GM12872 (cell line): ENCODE measurements at regions not wholly inside any gene's neighbourhood (a gene's known extent, or its start where the extent isn't known, plus 50 kb on each side); places are given as distances from the start of the nearest gene placed in this dataset.

Experiments
- CTCF ChIP-seq: IDR thresholded peaks from 3 replicates; pipeline ENCODE4 v1.5.1; 2011; ENCODE audit warnings: low read depth, mild to moderate bottlenecking, low read length, moderate library complexity; ENCODE audit not compliant: insufficient read depth

- TF ChIP-seq CTCF = no peak
Measured at GRCh38 chr2:235366807-235367206, 127.0 kb upstream of the AGAP1 start.

GRCh38 chr2:235371018-235371417 is 122.8 kb upstream of the AGAP1 start:
- TF ChIP-seq CTCF = no peak

DNA sequence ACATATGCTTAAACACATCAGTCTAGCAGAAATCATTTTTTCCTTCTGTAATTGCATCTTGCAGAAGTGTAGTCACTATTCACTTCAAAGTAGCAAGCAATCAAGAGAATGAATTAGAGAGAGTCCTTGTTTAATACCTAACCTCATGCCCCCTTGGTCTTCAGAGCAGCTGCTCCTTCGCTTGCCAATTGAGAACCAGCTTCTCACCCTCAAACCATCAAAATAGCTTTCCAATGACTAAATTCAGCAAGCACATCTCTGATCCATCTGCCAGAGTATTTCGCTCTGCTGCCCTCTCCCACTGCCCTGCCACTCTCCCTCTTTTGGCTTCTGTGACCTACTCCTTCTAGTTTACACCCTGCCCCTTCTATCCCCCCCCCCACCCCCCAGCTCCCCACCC is 120.7 kb upstream of the AGAP1 start:
- TF ChIP-seq CTCF = no peak

GRCh38 chr2:235377176-235377575 is 116.7 kb upstream of the AGAP1 start:
- no peak for TF ChIP-seq CTCF

DNA sequence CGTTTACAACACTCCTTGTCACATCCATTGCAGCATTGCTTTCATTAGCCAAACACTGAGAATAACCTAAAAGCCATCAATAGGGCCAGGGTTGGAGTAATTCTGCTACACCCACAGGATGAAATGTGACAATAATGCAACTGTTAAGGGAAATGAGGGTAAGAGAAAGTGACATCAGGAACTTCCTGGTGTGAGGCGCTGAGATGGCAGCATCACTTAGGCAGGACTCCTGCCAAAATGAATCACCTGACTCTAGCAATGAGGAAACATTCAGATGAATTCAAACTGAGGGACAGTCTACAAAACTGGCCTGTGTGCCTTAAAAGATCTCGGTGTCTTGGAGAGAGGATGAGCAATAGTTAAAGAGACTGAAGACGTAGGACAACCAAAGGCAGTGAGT is 115.6 kb upstream of the AGAP1 start:
- no peak for TF ChIP-seq CTCF

DNA sequence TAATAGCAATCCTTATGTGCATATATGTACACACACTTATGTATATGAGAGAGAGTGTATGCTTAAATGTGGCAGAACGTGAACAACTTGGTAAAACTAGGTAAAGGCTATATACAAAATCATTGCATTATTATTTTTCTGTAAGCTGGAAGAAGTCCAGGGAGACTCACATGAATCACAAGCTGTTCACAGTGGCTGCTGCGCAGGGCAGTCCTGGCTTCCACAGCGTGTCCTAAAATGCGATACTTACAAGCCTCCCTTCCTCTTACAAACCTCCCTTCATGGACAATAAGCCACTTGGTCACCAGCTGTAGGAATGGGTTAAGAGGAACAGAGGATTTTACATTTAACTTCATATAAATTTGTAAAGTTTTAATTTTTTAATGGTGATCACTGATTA is 114.9 kb upstream of the AGAP1 start:
- no peak for TF ChIP-seq CTCF

DNA sequence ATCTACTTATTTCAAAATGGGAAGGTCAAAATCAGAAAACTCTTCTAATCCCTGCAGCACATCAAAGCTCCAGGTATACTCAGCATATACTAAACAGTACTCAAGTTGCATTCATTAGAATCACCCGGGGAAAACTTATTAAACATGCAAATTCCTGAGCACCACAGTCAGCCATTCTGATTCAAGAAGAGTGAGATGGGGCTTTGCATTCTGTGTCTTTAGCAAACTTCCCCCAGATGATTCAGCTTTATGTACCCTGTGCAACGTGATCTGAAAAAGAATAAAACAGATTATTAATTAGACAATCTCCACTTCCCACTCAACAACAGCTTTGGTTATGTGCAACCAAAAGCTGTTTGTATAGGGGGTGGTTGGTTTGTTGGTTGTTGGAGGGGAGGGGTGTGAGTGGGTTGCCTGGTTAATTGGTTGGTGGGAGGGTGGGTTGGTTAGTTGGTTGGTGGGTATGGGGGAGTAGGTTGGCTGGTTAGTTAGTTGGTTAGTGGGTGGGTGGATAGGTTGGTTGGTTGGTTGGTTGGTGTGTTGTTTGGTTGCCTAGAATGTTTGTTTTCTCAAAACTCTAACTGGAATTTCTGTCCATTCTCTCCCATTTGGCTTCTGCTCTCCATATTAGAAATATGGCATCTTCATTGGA is 112.5 kb upstream of the AGAP1 start:
- no peak for TF ChIP-seq CTCF
